Femur (tissue), 1 donor: ENCODE measurements at regions not wholly inside any gene's neighbourhood (a gene's known extent, or its start where the extent isn't known, plus 50 kb on each side); places are given as distances from the start of the nearest gene placed in this dataset.

Source experiments
- DNase-seq: peaks from one replicate; pipeline ENCODE4 v3.0.0-alpha.2; 2017

DNA sequence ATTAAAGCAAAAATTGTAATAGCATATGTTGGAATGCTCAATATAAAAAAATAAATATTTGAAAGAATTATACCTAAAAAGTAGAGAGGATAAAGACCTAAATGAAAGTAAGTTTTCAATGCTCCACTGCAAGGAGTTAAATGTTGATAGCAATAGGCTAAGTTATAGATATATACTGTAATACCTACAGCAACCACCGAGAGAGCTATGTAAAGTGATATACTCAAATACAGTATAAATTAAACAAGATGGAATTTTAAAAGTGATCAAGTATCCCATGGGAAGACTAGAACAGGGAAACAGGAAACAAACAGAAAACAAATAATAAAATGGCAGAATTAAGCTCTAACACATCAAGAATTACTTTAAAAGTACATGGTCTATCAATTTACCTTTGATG, 73.9 kb downstream of the CASP3 start:
- no peak for DNase-seq

DNA sequence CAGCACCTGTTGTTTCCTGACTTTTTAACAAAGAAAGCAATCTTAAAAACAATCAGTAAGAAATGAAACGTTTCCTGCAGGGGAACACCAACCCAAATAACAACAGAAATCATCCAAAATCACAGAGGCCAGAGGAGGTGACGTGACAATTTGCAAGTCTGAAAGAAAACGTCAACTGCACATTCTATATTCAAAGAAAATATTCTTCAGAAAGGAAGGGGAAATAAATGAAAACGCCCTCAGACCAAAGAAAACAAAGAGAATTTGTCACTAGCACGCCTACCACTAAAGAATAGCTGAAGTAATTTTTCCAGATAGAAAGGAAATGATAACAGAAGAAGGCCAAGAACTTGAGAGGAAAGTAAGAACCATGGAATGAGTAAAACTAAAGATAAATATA, 74.4 kb downstream of the CASP3 start:
- DNase-seq = no peak

DNA sequence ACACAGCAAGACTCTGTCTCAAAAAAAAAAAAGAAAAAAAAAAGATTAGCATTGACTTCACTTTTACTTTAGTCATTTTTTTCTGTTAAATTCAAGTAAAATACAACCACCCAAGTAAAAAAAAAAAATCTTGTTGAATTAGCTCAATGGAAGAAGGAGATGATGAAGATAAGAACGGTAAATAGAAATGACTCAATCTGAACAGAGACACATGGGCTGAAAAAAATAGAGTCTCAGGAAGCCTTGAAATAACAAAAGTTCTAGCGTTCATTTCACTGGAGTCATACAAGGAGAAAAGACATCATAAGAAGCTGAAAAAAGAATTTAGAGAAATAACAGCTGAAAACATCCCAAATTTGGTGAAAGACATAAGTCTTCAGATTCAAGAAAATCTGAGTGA, 75.5 kb downstream of the CASP3 start:
- DNase-seq = no peak

DNA sequence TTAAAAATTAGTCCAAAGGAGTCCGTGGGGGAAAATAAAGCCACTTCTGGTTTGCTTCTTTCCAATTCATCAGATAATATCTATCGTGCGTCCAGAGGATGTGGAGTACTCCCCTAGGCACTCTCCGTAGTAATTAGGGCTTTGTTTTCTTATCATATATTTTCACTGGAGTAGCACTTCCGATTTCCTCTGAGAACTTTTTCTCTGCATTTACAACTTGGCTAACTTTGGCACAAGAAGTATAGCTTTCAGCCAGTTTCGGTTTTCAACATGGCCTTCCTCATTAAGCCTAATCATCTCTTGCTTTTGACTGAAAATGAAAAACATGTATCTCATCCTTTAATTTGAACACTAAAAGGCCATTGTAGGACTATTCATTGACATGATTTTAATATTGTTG, 80.5 kb downstream of the CASP3 start:
- DNase-seq = no peak

DNA sequence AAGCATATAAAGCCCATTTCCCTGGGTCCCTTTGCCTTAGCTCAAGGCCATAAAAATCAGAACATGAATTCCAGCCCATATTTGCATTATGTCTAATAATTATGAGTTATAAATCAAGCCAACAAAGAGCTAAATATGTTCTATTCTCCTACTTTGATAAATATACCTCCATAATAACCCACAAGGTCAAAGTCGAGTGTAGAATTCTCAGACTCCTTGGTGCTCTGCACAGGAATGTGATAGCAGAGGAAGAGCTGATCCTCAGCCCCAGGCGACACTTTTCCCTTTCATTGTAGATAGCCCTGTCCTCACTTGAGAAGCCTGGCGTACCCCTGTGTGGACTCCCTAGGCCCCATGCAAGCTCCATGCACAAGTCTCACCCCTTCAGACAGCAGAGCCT, 85.6 kb downstream of the CASP3 start:
- no peak for DNase-seq

DNA sequence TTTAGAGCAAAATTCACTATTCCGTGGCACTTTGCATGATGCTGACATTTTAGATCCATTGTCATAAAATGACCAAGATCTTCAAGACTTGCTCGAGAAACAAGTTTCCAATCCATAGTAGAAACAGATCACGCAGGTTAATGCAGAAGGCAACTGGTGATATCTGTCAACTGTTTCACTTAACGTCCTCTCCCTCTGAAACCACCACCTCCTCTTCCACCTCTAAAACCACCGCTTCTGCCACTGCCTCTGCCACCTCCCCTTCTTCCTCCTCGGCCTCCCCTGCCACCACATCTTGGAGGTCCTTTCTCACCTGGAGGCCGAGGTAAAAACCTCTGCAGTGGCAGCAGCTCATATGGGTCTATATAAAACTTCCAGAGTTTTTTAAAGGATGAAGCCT, 84.6 kb upstream of the IRF2 start:
- DNase-seq = no peak

DNA sequence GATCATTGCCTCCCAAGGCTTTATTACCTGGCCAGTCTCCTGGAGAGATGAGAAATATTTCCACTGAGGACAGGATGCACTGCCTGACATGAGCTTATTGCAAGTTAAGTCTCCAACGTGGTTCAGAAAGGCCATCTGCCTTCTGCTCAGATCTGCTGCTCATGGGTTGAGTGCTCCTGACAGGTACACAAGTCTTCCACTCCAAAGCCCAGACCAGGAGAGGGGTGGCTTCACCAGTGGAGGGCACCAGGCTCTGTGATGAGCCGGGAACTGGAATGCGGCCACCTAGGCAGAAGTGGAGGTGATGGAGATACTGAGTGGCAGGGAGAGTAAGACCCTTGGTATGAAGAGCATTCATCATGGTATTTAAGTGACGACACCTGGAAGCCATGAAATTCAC, 79.5 kb upstream of the IRF2 start:
- no peak for DNase-seq

DNA sequence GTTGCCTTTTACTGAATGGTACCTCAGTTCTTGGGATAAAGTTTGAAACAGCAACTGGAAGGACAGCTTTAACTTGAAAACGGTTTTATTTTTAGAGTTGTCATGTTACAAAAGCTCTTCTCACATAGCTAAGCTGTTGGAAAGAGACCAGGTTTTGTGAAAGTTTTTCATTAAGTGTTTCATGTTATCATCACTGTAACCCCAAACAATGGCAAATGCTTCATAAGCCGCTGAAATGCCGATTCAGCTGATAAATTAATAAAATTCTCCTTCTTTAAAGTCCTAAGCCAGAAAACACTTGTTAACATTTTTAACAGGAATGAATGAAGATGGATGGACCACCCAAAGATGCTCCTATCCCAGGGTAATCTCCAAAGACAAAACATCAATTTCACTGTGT, 76.1 kb upstream of the IRF2 start:
- no peak for DNase-seq

DNA sequence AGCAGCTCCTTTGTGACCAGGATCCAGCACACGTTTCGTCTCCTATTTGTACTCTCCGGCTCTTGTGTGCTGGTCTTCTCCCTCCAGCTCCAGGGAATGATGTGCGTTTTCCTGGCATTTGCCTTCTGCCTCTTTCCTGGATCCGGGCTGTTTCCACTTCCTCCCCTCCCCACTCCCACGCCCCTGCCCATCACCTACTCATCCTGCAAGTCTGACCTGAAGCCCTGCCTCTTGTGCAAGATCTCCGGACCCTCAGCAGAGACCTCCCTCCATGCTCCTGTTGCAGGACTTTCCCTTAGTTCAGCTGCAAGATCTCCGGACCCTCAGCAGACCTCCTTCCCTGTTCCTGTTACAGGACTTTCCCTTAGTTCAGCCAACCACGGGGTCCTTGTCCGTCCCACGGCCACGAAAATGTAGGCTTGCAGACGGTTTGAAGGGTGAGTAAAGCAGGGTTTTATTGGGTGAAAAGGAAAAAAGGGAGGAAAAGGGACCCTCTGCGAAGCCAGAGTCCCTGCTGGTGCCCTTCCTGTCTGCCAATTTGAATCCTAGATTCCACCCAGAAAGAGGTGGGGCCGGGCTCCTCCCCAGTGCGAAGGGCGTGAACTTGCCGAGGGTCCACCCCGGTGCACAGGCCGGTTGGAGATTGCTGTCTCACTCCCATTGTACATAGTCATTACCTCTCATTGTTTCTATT, 74.4 kb upstream of the IRF2 start:
- DNase-seq = no peak

DNA sequence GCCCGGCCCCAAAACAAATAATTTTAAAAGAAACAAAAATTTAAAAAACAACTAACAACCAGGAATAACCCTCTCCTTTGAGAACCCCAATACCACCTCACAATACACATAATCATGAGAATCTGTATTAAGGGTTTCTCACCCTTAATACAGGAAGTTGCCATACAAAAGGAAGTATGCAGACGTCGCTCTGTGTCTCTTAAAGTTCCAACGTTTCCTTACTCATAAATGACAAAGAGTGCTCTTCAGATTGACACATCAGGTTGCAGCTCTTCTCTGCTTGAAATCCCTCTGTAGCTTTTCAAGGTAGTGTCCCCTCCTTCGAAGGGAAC, 73.9 kb upstream of the IRF2 start:
- no peak for DNase-seq

DNA sequence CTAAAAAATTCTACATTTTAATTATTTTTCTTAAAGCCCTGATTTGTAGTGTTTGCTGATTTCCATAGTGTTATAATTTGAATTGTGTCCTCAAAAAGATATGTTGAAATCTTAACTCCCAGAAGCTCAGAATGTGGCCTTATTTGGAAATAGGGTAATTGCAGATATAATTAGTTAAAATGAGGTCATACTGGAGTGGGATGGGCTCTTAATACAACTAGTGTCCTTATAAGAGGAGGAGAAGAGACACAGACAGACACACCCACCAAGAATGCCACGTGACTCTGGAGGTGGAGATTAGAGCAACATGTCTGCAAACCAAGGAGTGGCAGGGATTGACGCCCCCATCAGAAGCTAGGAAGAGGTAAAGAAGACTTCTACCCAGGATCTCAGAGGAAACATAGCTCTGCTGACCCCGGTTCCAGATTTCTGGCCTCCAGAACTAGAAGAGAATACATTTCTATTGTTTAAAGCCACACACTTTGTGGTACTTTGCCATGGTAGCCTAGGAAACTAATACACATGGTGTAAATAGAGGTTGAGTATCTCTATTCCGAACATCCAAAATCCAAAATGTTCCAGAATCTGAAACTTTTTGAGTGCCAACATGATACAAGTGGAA, 70.5 kb upstream of the IRF2 start:
- no peak for DNase-seq

DNA sequence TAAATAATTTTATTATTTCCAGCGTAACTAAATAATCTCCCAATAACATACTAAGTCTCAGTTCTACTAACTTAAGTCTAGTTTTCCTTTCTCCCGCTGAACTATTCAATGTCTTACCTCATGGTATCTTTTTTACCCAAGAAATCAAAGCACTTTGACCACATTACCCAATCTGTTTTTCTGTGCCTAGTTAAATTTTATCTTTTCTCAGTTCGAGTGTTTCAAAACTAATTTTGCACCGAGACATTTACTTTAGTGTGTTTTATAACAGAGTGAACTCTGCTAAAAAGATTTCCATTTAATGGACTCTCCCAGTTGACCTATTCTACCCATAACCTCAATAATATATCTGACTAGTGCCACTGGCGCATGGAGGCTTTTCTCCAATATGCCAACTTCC, 67.6 kb upstream of the IRF2 start:
- DNase-seq = no peak

DNA sequence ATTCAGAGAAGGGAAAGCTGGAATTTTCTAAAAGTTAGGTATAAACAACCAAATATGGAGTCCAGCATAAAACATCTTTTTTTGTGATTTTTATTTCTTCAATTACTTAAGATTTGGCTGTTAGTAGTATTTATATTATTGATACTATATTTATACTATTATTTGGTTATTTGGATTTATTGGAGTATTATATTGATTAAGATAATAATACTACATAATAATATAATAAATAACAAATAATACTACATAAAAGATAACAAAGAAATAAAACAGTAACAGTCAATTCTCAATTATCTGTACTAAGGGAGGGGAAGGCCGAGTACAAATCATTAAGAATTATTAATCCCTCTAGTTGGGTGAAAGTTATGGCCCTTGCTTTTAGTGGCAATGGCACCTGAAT, 66.0 kb upstream of the IRF2 start:
- DNase-seq = no peak

DNA sequence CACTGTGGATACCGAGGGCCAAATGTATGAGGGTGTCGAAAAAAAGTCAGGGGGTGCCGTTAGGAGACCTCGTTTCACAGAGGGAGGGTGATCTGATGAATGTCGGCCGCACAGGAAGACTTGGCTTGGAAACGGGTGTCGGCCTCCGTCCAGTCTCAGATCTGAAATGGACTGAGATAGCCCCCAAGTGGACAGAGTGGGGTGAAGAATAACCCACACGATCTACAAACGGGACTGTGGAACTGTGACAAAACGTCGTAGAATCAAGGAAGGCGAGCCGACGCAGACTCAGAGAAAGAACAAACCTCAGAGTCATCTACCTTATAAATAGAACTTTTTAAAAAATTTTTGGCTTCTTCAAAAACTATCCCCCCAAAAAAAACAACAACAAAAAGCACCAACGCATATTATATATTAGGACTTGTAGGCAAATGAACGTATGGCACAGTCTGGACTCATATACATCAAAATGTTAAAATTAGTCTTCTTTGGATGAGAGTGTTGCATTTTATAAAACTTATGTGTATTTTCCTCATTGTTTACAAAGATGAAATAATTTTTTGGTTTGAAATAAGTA, 63.8 kb upstream of the IRF2 start:
- peak; percentile 95 for DNase-seq

DNA sequence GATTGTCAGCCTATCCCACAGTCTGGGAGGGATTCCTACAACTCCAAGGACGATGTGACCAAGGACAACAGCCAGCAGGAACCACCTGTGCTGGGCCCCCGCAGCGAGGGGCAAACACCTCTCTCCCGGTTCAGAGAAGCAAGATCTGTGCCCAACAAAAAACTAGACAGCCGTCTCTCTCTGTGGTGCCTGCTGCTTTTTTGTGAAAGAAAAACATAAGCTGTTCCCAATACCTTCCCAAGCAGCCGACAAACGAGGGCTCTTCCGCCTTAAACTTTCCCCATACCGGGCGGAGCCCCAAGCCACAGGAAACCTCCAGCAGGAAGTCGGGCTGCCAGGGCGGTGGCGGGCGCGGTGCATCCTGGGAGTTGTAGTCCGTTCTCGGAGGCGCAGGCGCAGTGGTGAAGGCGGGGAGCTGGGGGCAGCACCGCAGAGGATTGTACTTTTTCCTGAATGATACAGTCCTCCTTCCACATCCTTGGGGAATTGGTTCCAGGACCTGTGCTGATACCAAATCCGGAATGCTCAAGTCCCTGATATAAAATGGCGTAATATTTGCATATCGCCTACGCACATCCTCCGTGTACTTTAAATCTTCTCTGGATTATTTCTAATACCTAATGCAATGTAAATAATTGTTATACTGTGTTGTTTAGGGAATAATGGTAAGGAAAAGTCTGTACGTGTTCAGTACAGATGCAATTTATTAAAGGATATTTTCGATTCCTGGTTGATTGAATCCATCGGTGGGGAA, 63.1 kb upstream of the IRF2 start:
- DNase-seq = peak; percentile 99

DNA sequence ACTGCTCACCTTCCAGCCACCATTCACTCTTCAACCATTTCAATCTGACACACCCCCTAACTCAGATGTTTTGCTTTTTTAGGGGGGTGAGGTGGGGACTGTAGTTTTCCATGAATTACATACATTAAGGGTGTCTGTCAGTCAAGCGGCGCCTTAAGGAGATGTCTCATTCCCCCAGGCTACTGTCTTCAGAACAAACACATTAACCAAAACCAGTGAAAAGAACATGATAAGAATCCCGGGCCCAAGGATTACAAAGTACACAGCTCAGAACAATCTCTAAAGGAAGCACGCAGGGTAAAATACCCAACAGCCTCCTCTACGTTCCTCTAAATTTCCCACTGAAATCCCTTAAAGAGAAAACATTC, 62.5 kb upstream of the IRF2 start:
- no peak for DNase-seq

DNA sequence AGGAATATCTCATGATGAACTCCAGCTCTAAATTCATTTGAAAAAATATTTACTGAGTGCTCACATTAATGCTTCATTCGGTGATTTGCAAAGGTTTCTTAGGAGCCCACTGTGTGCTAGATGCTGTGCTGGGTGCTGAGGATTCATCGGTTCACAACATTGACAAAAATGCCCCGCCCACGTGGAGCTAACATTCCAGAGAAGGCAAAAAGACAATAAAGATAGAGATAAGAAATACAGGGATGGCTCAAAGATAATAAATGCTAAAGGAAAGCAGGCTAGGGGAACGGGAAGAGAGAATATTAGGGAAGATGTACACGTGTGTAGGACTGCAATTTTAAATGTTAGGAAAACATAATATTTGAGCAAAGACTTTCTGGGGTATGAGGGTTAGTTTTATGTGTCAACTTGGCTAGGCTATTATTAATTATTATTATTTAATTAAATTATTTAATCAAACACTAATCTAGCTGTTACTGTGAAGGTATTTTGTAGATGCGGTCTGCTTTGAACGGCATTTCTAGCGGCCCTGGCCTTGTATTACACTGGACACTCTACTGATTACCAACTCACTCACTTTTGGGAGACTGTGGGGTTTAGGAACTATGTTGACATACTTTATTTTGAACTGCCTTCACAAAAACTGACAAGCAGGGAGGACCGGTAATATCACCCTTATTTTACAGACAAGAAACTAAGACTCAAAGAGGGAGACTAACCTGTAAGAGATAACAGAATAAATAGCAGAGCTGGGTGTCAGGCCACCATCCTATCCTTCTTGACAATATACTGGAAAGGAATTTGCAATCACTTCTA, 61.9 kb upstream of the IRF2 start:
- no peak for DNase-seq

DNA sequence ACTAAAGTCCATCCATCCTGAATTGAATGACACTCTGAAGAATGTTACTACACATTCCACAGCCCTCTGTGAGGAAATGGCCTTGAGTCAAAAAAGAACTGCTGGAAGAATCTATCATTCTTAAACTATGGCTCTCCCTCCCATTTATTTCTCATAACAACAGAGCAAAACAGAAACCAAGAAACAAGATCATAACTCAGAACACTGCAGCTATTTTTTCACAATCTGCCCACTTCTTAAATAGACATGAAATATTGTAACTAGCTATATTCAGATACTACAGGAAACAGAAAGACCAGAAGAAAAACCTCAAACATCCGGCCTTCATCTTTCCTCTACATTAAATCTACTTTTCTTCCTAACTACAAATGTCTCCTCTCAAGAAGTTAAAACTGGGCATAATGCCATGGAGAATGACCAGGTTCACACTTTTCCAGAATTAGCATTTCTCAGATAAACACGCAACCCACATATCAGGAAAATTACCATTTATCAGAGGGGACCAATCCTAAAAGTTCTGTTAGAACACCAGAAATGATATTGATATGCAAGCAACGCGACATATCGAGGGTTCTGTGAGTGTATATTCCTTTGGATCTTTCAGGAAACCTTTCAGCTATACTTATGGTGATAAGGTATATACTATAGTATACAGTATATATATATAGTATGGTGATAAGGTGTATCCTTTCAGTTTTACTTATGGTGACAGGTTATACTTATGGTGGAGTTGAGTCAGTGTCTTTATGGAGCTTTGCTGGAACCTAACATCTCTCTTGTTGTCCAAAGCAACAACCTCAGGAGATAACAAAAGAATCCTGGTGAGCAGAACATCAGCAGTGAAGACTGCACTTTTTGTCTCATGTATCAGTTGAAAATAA, 60.4 kb upstream of the IRF2 start:
- DNase-seq = no peak

DNA sequence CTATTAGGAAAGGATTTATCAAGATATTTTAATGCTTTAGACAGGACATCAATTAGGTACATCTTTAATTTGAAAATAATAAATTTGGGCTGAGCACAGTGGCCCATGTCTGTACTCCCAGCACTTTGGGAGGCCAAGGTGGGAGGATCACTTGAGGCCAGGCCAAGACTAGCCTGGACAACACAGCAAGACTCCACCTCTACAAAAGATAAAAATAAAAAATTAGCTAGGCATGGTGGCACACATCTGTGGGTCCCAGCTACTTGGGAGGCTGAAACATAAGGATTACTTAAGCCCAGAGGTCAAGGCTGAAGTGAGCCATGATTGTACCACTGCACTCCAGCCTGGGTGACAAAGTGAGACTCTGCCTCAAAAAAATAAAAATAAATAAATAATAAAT, 59.6 kb upstream of the IRF2 start:
- DNase-seq = no peak

DNA sequence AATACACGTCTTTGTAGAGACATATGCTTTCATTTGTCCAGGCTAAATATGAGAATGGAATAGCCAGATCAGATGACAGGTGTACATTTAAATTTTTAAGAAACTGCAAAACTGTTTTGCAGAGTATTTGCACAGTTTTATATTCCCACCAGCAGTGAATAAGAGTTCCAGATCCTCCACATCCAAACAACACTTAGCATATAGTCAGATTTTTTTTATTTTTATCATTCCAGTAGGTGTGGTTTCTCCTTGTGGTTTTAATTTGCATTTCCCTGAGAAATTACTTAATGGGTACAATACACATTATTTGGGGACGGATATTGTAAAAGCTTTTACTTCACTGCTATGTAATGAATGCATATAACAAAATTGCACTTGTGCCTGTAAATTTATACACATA, 56.7 kb upstream of the IRF2 start:
- DNase-seq = no peak

DNA sequence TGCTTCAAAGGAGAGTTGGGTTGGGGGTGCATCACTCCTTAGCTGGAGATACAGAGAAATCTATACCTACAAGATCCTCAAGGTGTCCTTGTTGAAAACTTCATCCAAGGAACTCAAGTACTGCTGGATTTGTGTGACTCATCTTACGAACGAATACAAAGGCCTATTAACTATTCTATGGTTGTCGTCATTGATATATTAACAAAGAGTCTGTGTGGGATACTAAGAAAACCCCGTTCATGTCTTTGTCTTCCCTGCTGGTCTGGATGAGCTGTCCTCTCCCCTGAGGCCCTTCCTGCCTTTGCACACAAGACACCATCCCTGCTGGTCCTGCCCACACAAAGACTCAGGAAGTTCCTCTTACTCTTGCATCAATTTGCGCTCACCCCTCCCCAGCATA, 54.9 kb upstream of the IRF2 start:
- DNase-seq = no peak

DNA sequence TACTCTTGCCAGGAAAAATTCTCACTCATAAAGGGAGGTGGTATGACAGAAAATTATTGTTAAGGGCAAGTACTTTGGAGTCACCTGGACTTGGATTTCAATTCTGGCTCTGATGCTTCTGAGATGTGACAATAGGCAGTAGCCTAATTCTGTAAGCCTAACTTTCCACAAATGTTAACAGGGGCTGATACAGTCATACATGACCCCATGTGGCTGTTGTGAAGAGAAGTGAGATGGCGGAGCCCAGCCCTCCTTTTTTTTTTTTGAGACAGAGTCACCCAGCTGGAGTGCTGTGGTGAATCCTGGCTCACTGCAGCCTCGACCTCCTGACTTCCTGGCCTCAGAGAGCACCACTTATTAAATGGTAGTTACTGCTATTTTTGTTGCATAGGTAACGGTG, 54.4 kb upstream of the IRF2 start:
- no peak for DNase-seq
